H1 (cell line): ENCODE measurements at regions not wholly inside any gene's neighbourhood (a gene's known extent, or its start where the extent isn't known, plus 50 kb on each side); places are given as distances from the start of the nearest gene placed in this dataset.

Experiments
- BCL11A ChIP-seq, 2 experiments: IDR thresholded peaks; one replicate each; pipeline ENCODE4 v1.6.1; 2011; ENCODE audit warnings: low read depth in 2 of 2, low read length in 2 of 2, mild to moderate bottlenecking in 2 of 2
- CTCF ChIP-seq, 3 experiments: IDR thresholded peaks; 1 replicate in 2 of 3; 2 replicates in 1 of 3; pipeline versions ENCODE4 v1.5.1 to v1.6.1; 2011; ENCODE audit warnings: low read length in 3 of 3, mild to moderate bottlenecking in 3 of 3, inconsistent platforms in 2 of 3, low read depth in 1 of 3, moderate library complexity in 1 of 3; ENCODE audit not compliant: insufficient read depth in 1 of 3; ENCODE audit errors: control extremely low read depth in 1 of 3
- GTF2F1 ChIP-seq: IDR thresholded peaks from 2 replicates; pipeline ENCODE4 v1.6.1; 2012; ENCODE audit warnings: low read depth, low read length, improper control_type of control experiment, borderline replicate concordance
- TF ChIP-seq, protein P1 (sequence below): fragments of 300-600 bp; sonication (generic); IDR thresholded peaks from 2 replicates; pipeline ENCODE4 v1.7.1; 2012; ENCODE audit warnings: low read length, moderate library complexity, mild to moderate bottlenecking, inconsistent platforms; ENCODE audit not compliant: insufficient replicate concordance

- no peak for TF ChIP-seq CTCF (IDR thresholded peaks at IDR 0.05; ENCODE audit: control extremely low read depth in 1 of 3, insufficient read depth in 1 of 3, low read depth in 1 of 3, low read length in 3 of 3)
- no peak for TF ChIP-seq BCL11A (IDR thresholded peaks at IDR 0.05; ENCODE audit: low read depth in 2 of 2, low read length in 2 of 2)
- TF ChIP-seq, protein P1, sequence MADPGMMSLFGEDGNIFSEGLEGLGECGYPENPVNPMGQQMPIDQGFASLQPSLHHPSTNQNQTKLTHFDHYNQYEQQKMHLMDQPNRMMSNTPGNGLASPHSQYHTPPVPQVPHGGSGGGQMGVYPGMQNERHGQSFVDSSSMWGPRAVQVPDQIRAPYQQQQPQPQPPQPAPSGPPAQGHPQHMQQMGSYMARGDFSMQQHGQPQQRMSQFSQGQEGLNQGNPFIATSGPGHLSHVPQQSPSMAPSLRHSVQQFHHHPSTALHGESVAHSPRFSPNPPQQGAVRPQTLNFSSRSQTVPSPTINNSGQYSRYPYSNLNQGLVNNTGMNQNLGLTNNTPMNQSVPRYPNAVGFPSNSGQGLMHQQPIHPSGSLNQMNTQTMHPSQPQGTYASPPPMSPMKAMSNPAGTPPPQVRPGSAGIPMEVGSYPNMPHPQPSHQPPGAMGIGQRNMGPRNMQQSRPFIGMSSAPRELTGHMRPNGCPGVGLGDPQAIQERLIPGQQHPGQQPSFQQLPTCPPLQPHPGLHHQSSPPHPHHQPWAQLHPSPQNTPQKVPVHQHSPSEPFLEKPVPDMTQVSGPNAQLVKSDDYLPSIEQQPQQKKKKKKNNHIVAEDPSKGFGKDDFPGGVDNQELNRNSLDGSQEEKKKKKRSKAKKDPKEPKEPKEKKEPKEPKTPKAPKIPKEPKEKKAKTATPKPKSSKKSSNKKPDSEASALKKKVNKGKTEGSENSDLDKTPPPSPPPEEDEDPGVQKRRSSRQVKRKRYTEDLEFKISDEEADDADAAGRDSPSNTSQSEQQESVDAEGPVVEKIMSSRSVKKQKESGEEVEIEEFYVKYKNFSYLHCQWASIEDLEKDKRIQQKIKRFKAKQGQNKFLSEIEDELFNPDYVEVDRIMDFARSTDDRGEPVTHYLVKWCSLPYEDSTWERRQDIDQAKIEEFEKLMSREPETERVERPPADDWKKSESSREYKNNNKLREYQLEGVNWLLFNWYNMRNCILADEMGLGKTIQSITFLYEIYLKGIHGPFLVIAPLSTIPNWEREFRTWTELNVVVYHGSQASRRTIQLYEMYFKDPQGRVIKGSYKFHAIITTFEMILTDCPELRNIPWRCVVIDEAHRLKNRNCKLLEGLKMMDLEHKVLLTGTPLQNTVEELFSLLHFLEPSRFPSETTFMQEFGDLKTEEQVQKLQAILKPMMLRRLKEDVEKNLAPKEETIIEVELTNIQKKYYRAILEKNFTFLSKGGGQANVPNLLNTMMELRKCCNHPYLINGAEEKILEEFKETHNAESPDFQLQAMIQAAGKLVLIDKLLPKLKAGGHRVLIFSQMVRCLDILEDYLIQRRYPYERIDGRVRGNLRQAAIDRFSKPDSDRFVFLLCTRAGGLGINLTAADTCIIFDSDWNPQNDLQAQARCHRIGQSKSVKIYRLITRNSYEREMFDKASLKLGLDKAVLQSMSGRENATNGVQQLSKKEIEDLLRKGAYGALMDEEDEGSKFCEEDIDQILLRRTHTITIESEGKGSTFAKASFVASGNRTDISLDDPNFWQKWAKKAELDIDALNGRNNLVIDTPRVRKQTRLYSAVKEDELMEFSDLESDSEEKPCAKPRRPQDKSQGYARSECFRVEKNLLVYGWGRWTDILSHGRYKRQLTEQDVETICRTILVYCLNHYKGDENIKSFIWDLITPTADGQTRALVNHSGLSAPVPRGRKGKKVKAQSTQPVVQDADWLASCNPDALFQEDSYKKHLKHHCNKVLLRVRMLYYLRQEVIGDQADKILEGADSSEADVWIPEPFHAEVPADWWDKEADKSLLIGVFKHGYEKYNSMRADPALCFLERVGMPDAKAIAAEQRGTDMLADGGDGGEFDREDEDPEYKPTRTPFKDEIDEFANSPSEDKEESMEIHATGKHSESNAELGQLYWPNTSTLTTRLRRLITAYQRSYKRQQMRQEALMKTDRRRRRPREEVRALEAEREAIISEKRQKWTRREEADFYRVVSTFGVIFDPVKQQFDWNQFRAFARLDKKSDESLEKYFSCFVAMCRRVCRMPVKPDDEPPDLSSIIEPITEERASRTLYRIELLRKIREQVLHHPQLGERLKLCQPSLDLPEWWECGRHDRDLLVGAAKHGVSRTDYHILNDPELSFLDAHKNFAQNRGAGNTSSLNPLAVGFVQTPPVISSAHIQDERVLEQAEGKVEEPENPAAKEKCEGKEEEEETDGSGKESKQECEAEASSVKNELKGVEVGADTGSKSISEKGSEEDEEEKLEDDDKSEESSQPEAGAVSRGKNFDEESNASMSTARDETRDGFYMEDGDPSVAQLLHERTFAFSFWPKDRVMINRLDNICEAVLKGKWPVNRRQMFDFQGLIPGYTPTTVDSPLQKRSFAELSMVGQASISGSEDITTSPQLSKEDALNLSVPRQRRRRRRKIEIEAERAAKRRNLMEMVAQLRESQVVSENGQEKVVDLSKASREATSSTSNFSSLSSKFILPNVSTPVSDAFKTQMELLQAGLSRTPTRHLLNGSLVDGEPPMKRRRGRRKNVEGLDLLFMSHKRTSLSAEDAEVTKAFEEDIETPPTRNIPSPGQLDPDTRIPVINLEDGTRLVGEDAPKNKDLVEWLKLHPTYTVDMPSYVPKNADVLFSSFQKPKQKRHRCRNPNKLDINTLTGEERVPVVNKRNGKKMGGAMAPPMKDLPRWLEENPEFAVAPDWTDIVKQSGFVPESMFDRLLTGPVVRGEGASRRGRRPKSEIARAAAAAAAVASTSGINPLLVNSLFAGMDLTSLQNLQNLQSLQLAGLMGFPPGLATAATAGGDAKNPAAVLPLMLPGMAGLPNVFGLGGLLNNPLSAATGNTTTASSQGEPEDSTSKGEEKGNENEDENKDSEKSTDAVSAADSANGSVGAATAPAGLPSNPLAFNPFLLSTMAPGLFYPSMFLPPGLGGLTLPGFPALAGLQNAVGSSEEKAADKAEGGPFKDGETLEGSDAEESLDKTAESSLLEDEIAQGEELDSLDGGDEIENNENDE: no peak
- no peak for TF ChIP-seq GTF2F1
Observed at GRCh38 chr2:126835831-126836230, 62.9 kb upstream of the TEX51 start (continued).
